Hippocampal formation (tissue), 2 donors: ENCODE measurements at regions not wholly inside any gene's neighbourhood (a gene's known extent, or its start where the extent isn't known, plus 50 kb on each side); places are given as distances from the start of the nearest gene placed in this dataset.
A peak's percentile ranks its signal among the peaks of the same experiment; 100 is the strongest.
"Not testable (repeated sequence)": the region's sequence is repeated elsewhere in the genome, so short reads cannot be mapped to it uniquely, and the experiment has no call there.

ENCODE experiments used
- DNase-seq, 2 donors: peaks; one replicate each; lab custom pipeline; 2025; lab: John Stamatoyannopoulos, UW

- no peak for DNase-seq
Measured at GRCh38 chr9:25261445-25261844, 416.8 kb downstream of the TUSC1 start.

GRCh38 chr9:25260046-25260445 lies 418.2 kb downstream of the TUSC1 start:
- no peak for DNase-seq

- DNase-seq = no peak
Measured at GRCh38 chr9:25255216-25255615, 423.0 kb downstream of the TUSC1 start.

GRCh38 chr9:25254051-25254450 lies 424.2 kb downstream of the TUSC1 start:
- DNase-seq = peak in 1 of 2 donors; percentile 1

GRCh38 chr9:25241421-25241820 lies 436.8 kb downstream of the TUSC1 start:
- DNase-seq = no peak

- no peak for DNase-seq
Measured at GRCh38 chr9:25226901-25227686, 451.1 kb downstream of the TUSC1 start.

GRCh38 chr9:25225938-25226760 lies 452.1 kb downstream of the TUSC1 start:
- DNase-seq = no peak

GRCh38 chr9:25224996-25225395 lies 453.2 kb downstream of the TUSC1 start:
- no peak for DNase-seq

- DNase-seq = no peak
Measured at GRCh38 chr9:25224309-25224708, 453.9 kb downstream of the TUSC1 start.

GRCh38 chr9:25212361-25212760 lies 465.9 kb downstream of the TUSC1 start:
- no peak for DNase-seq

GRCh38 chr9:25207402-25208195 lies 470.6 kb downstream of the TUSC1 start:
- DNase-seq = no peak

- no peak for DNase-seq
Measured at GRCh38 chr9:25206027-25206426, 472.2 kb downstream of the TUSC1 start.

GRCh38 chr9:25205285-25205684 lies 473.0 kb downstream of the TUSC1 start:
- DNase-seq = no peak

GRCh38 chr9:25177858-25178257 lies 500.4 kb downstream of the TUSC1 start:
- no peak for DNase-seq

- no peak for DNase-seq
Measured at GRCh38 chr9:25129537-25129936, 548.7 kb downstream of the TUSC1 start.

- no peak for DNase-seq
Measured at GRCh38 chr9:25121811-25122210, 556.4 kb downstream of the TUSC1 start.

- no peak for DNase-seq
Measured at GRCh38 chr9:25119041-25119440, 559.2 kb downstream of the TUSC1 start.

GRCh38 chr9:25117791-25118190 lies 560.5 kb downstream of the TUSC1 start:
- no peak for DNase-seq

- DNase-seq = not testable (repeated sequence)
Measured at GRCh38 chr9:25102204-25102603, 556.5 kb upstream of the IZUMO3 start.

- DNase-seq = no peak
Measured at GRCh38 chr9:25094518-25094917, 548.8 kb upstream of the IZUMO3 start.

GRCh38 chr9:25078202-25078601 lies 532.5 kb upstream of the IZUMO3 start:
- DNase-seq = no peak

GRCh38 chr9:25048098-25048724 lies 502.5 kb upstream of the IZUMO3 start:
- no peak for DNase-seq
